NCI-H345 treated with DMSO at 0.1 percent for 48 hours (cell line): ENCODE measurements at regions not wholly inside any gene's neighbourhood (a gene's known extent, or its start where the extent isn't known, plus 50 kb on each side); places are given as distances from the start of the nearest gene placed in this dataset.

ENCODE experiments used
- DNase-seq: peaks from one replicate; lab custom pipeline; 2025; ENCODE audit not compliant: unreplicated experiment; lab: John Stamatoyannopoulos, UW

- DNase-seq = no peak
Observed at GRCh38 chr5:143732402-143732801, 79.6 kb upstream of the HMHB1 start.

- no peak for DNase-seq
Observed at GRCh38 chr5:143730112-143730801, 81.7 kb upstream of the HMHB1 start.

- no peak for DNase-seq
Observed at GRCh38 chr5:143729334-143729946, 82.5 kb upstream of the HMHB1 start.

DNA sequence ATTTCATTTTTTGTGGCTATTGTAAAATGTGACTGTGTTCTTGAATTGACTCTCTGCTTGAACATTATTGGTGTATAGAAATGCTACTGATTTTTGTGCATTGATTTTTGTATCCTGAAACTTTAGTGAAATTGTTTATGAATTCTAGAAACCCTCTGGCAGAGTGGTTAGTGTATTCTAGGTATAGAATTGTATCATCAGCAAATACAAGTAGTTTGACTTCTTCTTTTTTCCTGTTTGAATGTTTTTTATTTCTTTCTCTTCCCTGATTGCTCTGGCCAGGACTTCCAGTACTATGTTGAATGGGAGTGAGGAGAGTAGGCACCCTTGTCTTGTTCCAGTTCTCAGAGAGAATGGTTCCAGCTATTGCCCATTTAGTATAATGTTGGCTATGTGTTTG lies 88.8 kb upstream of the HMHB1 start:
- DNase-seq = no peak

- no peak for DNase-seq
Observed at GRCh38 chr5:143721925-143722324, 90.0 kb upstream of the HMHB1 start.

- no peak for DNase-seq
Observed at GRCh38 chr5:143720689-143721088, 91.3 kb upstream of the HMHB1 start.

- no peak for DNase-seq
Observed at GRCh38 chr5:143717400-143717799, 94.6 kb upstream of the HMHB1 start.

- DNase-seq = no peak
Observed at GRCh38 chr5:143716881-143717280, 95.1 kb upstream of the HMHB1 start.

DNA sequence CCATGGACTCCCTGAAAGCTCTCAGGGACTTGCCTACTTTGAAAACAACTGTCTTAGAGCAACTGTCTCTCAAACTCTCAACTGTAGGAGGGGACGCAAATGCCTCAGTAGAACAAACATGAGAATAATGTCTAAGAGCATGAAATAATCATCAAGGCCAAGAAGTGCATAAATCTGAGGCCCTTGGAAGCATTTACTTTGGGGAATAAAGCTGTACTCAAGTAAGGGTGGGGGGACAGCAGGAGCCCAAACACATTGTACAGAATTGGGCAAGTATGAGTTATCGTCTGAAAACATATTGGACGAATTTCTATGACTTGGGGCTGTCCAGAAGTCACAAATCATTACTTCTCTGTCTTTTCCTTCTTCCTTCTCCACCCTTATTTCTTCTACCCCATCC lies 96.3 kb upstream of the HMHB1 start:
- no peak for DNase-seq

- DNase-seq = no peak
Observed at GRCh38 chr5:143714629-143715028, 97.3 kb upstream of the HMHB1 start.

DNA sequence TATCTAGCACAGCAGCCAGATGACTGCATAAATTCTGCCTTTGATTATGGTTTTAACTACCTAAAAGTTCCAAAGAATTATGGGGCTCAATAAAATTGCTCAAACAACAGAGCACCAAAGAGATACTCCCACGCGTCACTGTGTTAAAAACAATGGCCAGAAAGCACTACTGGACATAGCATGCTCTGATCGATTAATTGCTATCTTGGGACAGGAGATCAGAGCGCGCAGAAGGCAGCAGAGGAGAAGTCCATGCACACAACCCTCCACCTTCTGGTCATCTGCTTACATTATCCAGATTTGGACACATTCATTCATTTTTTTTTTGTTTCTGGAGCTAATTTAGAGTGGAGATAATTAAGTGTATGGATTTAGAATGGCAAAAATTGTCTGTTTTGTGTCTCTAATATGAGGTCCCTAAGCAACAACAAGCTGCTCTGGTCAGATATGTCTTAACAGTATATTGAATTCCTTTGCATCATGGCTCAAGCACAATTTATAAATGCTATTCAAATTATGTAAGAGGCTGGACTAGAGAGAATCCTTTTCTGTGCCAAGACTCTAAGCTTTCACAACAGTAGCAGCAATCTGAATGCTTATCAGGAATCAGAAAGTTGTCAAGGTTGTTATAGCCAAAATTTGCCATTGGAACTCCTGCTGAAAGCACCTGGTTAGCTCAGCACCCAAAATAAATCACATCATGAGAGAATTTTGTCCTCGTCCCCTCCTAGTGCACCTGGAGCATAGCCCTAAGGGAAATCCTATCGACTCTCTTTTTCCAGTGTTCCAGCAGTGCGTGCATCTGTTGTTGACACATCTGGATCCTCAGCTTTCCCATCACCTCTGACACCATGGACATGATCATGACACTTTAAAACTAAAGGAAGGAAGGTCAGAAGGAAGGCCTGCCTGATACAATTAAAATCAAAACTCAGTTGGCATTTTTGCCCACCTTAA lies 98.6 kb upstream of the HMHB1 start:
- DNase-seq = no peak

DNA sequence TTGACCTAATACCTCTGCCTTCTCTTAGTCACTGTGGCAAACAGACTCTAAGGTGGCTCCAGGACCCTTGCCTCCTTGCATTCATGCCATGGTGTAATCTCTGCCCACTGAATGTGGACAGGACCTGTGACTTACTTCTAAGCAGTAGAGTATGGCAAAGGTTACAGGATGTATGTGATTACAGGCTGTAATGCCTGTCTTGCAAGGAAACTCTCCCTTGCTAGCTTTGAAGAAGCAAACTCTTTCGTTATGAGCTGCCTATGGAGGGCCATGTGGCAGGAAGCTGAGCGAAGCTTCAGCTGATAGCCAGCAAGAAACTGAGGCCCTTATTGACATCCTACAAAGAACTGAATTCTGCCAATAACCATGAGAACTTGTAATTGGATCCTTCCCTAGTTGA lies 103.3 kb upstream of the HMHB1 start:
- no peak for DNase-seq

- DNase-seq = no peak
Observed at GRCh38 chr5:143707806-143708205, 104.2 kb upstream of the HMHB1 start.

DNA sequence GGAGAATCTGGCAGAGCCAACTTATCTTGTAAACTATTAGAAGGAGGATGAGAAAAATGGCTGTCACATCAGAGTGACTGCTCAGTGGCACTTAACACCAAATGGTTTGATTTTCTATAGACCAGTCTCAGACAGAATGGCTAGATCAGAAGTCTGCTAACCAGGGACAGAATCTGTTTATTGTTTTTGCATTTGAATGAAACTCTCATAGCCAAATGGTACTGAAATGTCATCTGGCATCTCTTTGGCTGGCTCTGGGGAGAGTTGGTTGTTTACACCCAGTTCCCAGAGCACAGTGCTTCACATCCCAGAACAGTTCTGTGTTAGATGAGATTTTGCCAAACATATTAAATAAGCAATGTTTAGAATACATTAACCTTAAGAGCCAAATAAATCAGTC lies 106.6 kb upstream of the HMHB1 start:
- no peak for DNase-seq

DNA sequence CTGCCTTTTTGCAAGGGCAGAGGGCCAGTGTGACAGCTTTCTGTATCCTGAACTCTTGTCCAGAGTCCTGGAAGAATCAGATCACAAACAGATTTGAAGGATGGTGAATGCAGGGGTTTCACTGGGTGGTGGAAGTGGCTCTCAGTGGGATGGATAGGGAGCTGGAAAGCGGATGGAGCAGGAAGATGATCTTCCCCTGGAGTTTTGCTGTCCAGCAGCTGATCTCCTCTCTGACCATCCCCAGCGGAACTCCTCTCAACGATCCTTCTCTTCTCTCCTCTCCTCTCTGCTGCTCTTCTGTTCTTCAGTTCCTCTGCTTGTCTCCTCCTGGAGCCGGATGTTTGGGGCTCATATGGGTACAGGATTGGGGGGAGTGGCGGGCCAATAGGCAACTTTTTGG lies 108.3 kb upstream of the HMHB1 start:
- no peak for DNase-seq

- no peak for DNase-seq
Observed at GRCh38 chr5:143701493-143701892, 110.5 kb upstream of the HMHB1 start.

- no peak for DNase-seq
Observed at GRCh38 chr5:143700994-143701393, 111.0 kb upstream of the HMHB1 start.

DNA sequence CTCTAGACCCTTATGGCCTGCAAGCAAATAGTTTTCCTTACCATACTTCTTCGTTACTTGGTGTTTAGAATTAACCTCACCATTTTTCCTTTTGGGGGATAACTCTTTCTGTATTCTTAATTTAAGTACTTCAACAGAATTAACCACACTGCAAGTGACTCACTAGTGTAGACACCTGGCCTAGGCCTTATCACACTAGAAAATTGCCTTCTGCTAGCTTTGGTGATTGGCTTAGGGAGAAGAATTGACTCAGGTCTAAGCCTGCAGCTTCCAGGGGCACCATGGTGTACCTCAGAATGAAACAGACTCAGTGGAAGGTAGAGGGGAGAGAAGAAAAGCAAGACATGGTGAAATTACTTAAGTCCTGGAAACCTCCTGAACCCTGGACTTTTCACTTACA lies 112.8 kb upstream of the HMHB1 start:
- no peak for DNase-seq

DNA sequence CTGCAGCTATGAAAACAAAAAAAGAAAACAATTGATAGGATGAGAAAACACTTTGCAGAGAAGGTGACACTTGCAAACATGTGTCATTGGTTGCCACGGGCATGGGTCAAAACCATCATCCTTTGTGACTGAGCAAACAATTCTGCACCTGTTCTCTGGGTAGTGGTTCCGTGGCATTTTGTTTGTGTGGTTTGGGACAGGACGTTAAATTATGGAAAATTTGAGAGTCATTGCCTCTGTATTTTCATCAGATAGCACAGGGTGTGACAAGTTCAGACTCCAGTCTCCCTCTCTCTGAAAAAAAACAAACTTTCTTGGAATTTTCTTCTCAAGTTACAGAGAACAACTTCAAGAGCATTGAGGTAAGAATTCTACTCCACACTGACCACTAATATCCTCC lies 113.4 kb upstream of the HMHB1 start:
- DNase-seq = no peak

GRCh38 chr5:143696921-143697320 lies 115.0 kb upstream of the HMHB1 start:
- DNase-seq = no peak

DNA sequence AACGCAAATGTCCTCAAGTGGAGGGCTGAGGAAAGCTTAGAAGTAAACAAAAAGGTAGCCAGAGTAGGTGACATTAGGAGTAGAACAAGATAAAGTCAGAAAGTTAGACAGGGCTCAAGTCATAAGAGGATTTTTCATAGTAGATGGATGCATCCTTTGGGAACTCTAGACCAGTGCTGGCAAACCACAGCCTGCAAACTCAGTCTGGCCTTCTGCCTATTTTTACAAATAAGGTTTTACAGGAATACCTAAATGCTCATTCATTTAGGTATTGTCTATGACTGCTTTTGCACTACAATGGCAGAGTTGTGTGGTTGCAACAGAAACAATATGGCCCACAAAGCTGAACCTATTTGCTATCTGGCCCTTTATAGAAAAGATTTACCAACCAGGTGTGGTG lies 116.0 kb upstream of the HMHB1 start:
- DNase-seq = no peak
